ENCODE measurements at regions not wholly inside any gene's neighbourhood (a gene's known extent, or its start where the extent isn't known, plus 50 kb on each side); places are given as distances from the start of the nearest gene placed in this dataset.

DNA sequence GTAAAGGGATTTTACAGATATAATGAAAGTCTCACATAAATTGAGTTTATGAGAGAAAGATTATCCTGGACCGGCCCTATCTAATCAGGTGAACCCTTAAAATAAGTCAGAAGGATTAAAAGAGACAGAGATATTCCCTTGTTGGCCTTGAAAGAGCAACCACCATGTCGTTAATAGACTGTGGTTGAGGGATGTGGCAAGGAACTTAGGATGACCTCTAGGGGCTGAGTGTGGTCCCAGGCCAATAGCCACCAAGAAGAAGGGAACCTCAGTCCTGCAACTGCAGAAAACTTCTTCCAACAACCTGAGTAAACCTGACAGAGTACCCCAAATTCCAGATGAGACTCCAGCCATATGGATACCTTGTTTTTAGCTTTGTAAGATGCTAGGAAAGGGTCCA lies 121.5 kb downstream of the POLR1F start:
- TF ChIP-seq TEAD4 (IDR thresholded peaks at IDR 0.05; ENCODE audit: borderline replicate concordance, insufficient read depth), result no peak
- no peak for TF ChIP-seq NRF1 (IDR thresholded peaks at IDR 0.05; ENCODE audit: low read depth, low read length)
- TF ChIP-seq CTCF (IDR thresholded peaks at IDR 0.05), result peak; percentile 30; the same call in 1 of the 2 replicates
- no peak for TF ChIP-seq EP300 (IDR thresholded peaks at IDR 0.05; ENCODE audit: borderline replicate concordance in 1 of 2, low read depth in 1 of 2, low read length in 1 of 2)
- TF ChIP-seq POLR2AphosphoS5 (IDR thresholded peaks at IDR 0.05; ENCODE audit: low read depth, low read length), result no peak
- TF ChIP-seq TAF1 (IDR thresholded peaks at IDR 0.05; ENCODE audit: borderline replicate concordance, low read depth, low read length), result no peak
- no peak for TF ChIP-seq MAX (IDR thresholded peaks at IDR 0.05; ENCODE audit: low read depth)
- no peak for TF ChIP-seq CHD2 (IDR thresholded peaks at IDR 0.05; ENCODE audit: low read length, partially characterized antibody)
- TF ChIP-seq REST (IDR thresholded peaks at IDR 0.05; ENCODE audit: low read depth, low read length), result no peak
